HepG2 (cell line): ENCODE measurements at regions not wholly inside any gene's neighbourhood (a gene's known extent, or its start where the extent isn't known, plus 50 kb on each side); places are given as distances from the start of the nearest gene placed in this dataset.

Experiments used
- ATAC-seq: fragments of 200-7000 bp; cut with Tn5 transposase; 3 replicates; pipeline ENCODE4 v1.9.1; 2020; ENCODE audit warnings: mild to moderate bottlenecking, moderate library complexity
- BruUV-seq: library from RNA; stranded (reverse); fragments of 400-500 nt; replicated peaks from 2 replicates; lab custom pipeline; 2021; lab: Mats Ljungman, UMichigan
- CTCF ChIA-PET: fragments of 300-600 bp; formaldehyde crosslinking; extraction: SDS; loops from one replicate; lab custom pipeline; 2021; ENCODE audit warnings: low total read pairs, inconsistent platforms, low intra/inter-chr PET ratio; lab: Yijun Ruan, JAX
- POLR2A ChIA-PET: fragments of 350-600 bp; sonication (Branson Sonifier 250); formaldehyde crosslinking; loops from one replicate; lab custom pipeline; 2020; ENCODE audit warnings: antibody characterized with exemption, inconsistent platforms; lab: Yijun Ruan, JAX
- DNase-seq: peaks from one replicate; pipeline ENCODE4 v3.0.0-alpha.2; 2015; ENCODE audit warnings: low spot score
- FAIRE-seq: peaks from 3 replicates; lab custom pipeline; 2011; peaks lifted over from hg19 to GRCh38; lab: Jason Lieb, UNC
- H2AFZ ChIP-seq: one replicate; pipeline ENCODE4 v1.6.1; 2011; ENCODE audit warnings: low read length, inconsistent platforms
- H3K27ac ChIP-seq: fragments of 300-600 bp; 3 replicates; pipeline ENCODE4 v1.8.0; 2011; ENCODE audit warnings: mixed run types, mild to moderate bottlenecking, mixed read lengths, low read length, inconsistent platforms; ENCODE audit not compliant: insufficient read depth; ENCODE audit errors: extremely low read length
- H3K27me3 ChIP-seq, 2 experiments: fragments of 200-600 bp in 1 of 2; 2 replicates in 1 of 2; 3 replicates in 1 of 2; pipeline versions ENCODE4 v1.6.0 to v1.8.0; 2011; ENCODE audit warnings: low read length in 2 of 2, mild to moderate bottlenecking in 2 of 2, moderate library complexity in 2 of 2, inconsistent platforms in 1 of 2; ENCODE audit not compliant: insufficient read depth in 2 of 2, control insufficient read depth in 1 of 2
- H3K36me3 ChIP-seq, 2 experiments: fragments of 200-600 bp in 1 of 2; replicated peaks in 1 of 2; 2 replicates in 1 of 2; 3 replicates in 1 of 2; pipeline versions ENCODE4 v1.5.1 to v1.8.0; 2011; ENCODE audit warnings: low read length in 2 of 2, inconsistent platforms in 1 of 2; ENCODE audit not compliant: insufficient read depth in 2 of 2, control insufficient read depth in 1 of 2
- H3K4me1 ChIP-seq: 2 replicates; pipeline ENCODE4 v1.5.1; 2012; ENCODE audit warnings: low read length, inconsistent platforms; ENCODE audit not compliant: insufficient read depth
- H3K4me2 ChIP-seq: 2 replicates; pipeline ENCODE4 v1.6.0; 2011; ENCODE audit warnings: low read depth, low read length, inconsistent platforms
- H3K4me3 ChIP-seq, 3 experiments: fragments of 200-600 bp in 1 of 3; sonication (generic), shearing (Covaris generic) in 1 of 3; replicated peaks in 1 of 3; 2 replicates each; pipeline ENCODE4 v1.5.1; 2011 to 2016; ENCODE audit warnings: low read length in 3 of 3, inconsistent platforms in 2 of 3, low read depth in 2 of 3, mild to moderate bottlenecking in 2 of 3, control low read depth in 1 of 3, mixed read lengths in 1 of 3; ENCODE audit not compliant: insufficient read depth in 1 of 3
- H3K79me2 ChIP-seq: one replicate; pipeline ENCODE4 v1.6.1; 2011; ENCODE audit warnings: low read length, inconsistent platforms; ENCODE audit not compliant: insufficient read depth
- H3K9ac ChIP-seq: 2 replicates; pipeline ENCODE4 v1.6.0; 2011; ENCODE audit warnings: mild to moderate bottlenecking, low read depth, low read length, inconsistent platforms; ENCODE audit not compliant: insufficient read depth
- H3K9me3 ChIP-seq: 2 replicates; pipeline ENCODE4 v1.5.1; 2012; ENCODE audit warnings: mild to moderate bottlenecking, low read length
- H4K20me1 ChIP-seq: 2 replicates; pipeline ENCODE4 v1.6.0; 2011; ENCODE audit warnings: inconsistent platforms, mild to moderate bottlenecking, low read length, moderate library complexity; ENCODE audit not compliant: insufficient read depth
- AHR ChIP-seq: IDR thresholded peaks from 2 replicates; pipeline ENCODE4 v1.6.1; 2018; ENCODE audit warnings: missing genetic modification reagents, missing compliant biosample characterization
- CBX5 ChIP-seq: sonication (generic); formaldehyde crosslinking; IDR thresholded peaks from 2 replicates; pipeline ENCODE4 v1.4.0; 2020; ENCODE audit warnings: missing genetic modification reagents, borderline replicate concordance
- NKX3-1 ChIP-seq: sonication (generic); formaldehyde crosslinking; IDR thresholded peaks from 2 replicates; pipeline ENCODE4 v1.5.0; 2020; ENCODE audit warnings: missing genetic modification reagents
- SATB2 ChIP-seq: sonication (generic); formaldehyde crosslinking; IDR thresholded peaks from 2 replicates; pipeline ENCODE4 v1.5.0; 2020; ENCODE audit warnings: missing genetic modification reagents
- ZNF234 ChIP-seq: sonication (generic); formaldehyde crosslinking; conservative IDR thresholded peaks from 2 replicates; pipeline ENCODE4 v1.5.1; 2020; ENCODE audit warnings: mild to moderate bottlenecking, missing genetic modification reagents
- ZNF335 ChIP-seq: sonication (generic); formaldehyde crosslinking; IDR thresholded peaks from 2 replicates; pipeline ENCODE4 v1.4.0; 2020; ENCODE audit warnings: missing genetic modification reagents
- ZNF678 ChIP-seq: sonication (generic); formaldehyde crosslinking; IDR thresholded peaks from 2 replicates; pipeline ENCODE4 v1.4.0; 2020; ENCODE audit warnings: mild to moderate bottlenecking, missing genetic modification reagents
- ZNF83 ChIP-seq: sonication (generic); formaldehyde crosslinking; IDR thresholded peaks from 2 replicates; pipeline ENCODE4 v1.4.0; 2020; ENCODE audit warnings: missing genetic modification reagents, mild to moderate bottlenecking, borderline replicate concordance
- WGBS: methylation state at CpG from one replicate; pipeline ENCODE4 v1.1.6; 2017; ENCODE audit warnings: low lambda C conversion rate; 5-methylcytosine and 5-hydroxymethylcytosine counted together
- in situ Hi-C: cut with HindIII; loops from 2 replicates; pipeline ENCODE4 v1.10.0; 2017; ENCODE audit warnings: low pct_unique_long_range_greater_than_20kb; ENCODE audit not compliant: extremely low pct_ligation_motif_present
- intact Hi-C: fragments of 100-400 bp; cut with micrococcal nuclease; formaldehyde crosslinking; loops from one replicate; pipeline ENCODE4 v1.10.0; 2022; ENCODE audit not compliant: unreplicated experiment
- TF ChIP-seq, protein P1 (sequence below): sonication (generic); formaldehyde crosslinking; IDR thresholded peaks from 2 replicates; pipeline ENCODE4 v1.8.1; 2022; ENCODE audit warnings: low read depth, mild to moderate bottlenecking, missing genetic modification reagents
- TF ChIP-seq, protein P2 (sequence below): fragments of 450-650 bp; IDR thresholded peaks from 2 replicates; pipeline ENCODE4 v1.6.1; 2017; ENCODE audit warnings: mild to moderate bottlenecking
- TF ChIP-seq, protein P3 (sequence below): sonication (generic); formaldehyde crosslinking; IDR thresholded peaks from 2 replicates; pipeline ENCODE4 v1.4.0; 2020; ENCODE audit warnings: mild to moderate bottlenecking, missing genetic modification reagents
- TF ChIP-seq, protein P4 (sequence below): sonication (generic); formaldehyde crosslinking; IDR thresholded peaks from 2 replicates; pipeline ENCODE4 v1.8.0; 2022; ENCODE audit warnings: low read depth, missing genetic modification reagents
- TF ChIP-seq, protein P5 (sequence below): sonication (generic); formaldehyde crosslinking; IDR thresholded peaks from 2 replicates; pipeline ENCODE4 v1.8.1; 2023; ENCODE audit warnings: mild to moderate bottlenecking, missing genetic modification reagents, borderline replicate concordance
- TF ChIP-seq, protein P6 (sequence below): IDR thresholded peaks from 2 replicates; pipeline ENCODE4 v1.6.1; 2018; ENCODE audit warnings: missing genetic modification reagents, mild to moderate bottlenecking, missing compliant biosample characterization

DNA sequence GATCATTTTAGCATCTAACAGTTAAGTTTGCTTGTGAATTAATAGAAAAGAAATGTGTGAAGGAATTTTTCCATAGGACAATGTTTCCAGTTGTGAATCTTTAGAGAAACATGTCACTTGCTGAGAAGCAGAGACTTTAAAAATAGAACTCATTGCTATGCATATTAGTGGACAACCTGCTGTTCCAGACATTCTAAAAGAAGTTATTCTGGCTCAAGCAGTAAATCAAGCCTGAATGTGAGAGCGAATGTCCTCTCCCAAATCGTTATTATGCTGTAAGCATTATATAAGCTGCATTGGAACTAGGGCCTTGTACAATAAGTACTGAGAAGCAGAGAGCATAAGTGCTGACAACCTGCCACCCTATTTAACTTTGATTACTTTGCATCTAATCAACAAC is 990.9 kb downstream of the PLOD2 start (continued):
- TF ChIP-seq, protein P1, sequence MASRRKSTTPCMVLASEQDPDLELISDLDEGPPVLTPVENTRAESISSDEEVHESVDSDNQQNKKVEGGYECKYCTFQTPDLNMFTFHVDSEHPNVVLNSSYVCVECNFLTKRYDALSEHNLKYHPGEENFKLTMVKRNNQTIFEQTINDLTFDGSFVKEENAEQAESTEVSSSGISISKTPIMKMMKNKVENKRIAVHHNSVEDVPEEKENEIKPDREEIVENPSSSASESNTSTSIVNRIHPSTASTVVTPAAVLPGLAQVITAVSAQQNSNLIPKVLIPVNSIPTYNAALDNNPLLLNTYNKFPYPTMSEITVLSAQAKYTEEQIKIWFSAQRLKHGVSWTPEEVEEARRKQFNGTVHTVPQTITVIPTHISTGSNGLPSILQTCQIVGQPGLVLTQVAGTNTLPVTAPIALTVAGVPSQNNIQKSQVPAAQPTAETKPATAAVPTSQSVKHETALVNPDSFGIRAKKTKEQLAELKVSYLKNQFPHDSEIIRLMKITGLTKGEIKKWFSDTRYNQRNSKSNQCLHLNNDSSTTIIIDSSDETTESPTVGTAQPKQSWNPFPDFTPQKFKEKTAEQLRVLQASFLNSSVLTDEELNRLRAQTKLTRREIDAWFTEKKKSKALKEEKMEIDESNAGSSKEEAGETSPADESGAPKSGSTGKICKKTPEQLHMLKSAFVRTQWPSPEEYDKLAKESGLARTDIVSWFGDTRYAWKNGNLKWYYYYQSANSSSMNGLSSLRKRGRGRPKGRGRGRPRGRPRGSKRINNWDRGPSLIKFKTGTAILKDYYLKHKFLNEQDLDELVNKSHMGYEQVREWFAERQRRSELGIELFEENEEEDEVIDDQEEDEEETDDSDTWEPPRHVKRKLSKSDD = no peak
- TF ChIP-seq CBX5 (CRISPR knock-in tag) (no peak), NKX3-1 (no peak)
- TF ChIP-seq, protein P2, sequence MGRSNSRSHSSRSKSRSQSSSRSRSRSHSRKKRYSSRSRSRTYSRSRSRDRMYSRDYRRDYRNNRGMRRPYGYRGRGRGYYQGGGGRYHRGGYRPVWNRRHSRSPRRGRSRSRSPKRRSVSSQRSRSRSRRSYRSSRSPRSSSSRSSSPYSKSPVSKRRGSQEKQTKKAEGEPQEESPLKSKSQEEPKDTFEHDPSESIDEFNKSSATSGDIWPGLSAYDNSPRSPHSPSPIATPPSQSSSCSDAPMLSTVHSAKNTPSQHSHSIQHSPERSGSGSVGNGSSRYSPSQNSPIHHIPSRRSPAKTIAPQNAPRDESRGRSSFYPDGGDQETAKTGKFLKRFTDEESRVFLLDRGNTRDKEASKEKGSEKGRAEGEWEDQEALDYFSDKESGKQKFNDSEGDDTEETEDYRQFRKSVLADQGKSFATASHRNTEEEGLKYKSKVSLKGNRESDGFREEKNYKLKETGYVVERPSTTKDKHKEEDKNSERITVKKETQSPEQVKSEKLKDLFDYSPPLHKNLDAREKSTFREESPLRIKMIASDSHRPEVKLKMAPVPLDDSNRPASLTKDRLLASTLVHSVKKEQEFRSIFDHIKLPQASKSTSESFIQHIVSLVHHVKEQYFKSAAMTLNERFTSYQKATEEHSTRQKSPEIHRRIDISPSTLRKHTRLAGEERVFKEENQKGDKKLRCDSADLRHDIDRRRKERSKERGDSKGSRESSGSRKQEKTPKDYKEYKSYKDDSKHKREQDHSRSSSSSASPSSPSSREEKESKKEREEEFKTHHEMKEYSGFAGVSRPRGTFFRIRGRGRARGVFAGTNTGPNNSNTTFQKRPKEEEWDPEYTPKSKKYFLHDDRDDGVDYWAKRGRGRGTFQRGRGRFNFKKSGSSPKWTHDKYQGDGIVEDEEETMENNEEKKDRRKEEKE = no peak

DNA sequence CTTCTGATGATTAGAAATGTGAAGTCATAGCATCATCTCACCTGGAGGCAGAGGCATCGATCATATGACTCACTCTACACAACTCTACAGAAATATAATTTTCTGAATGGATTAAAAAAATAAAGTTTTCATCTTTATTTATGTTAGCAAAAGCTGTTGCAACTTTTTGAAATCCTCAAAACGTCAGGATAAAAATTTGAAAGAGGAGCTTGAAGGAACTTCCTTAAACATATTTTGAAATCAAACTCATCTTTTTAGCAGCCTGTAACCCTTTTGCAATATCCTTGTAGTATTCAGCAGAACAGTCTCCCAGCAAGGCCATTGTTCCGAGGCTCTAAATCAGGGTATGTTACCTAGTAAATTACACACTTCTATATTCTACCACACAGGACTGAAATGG is 985.4 kb downstream of the PLOD2 start:
- intact Hi-C loops (no loop called here), in situ Hi-C loops (no loop called here)
- H3K9ac ChIP-seq = no peak overlapping the region
- no peak overlapping the region for H3K27ac ChIP-seq
- H3K4me2 ChIP-seq = no peak overlapping the region
- no peaks in the 10 kb centered on the region for H3K27me3 ChIP-seq
- no peak overlapping the region for H3K4me3 ChIP-seq
- no TSS peak for BruUV-seq
- FAIRE-seq (no peak), DNase-seq (no peak), ATAC-seq (no peak)
- WGBS = 0% methylated on average over 3 of the region's 3 CpGs
- no peaks in the 10 kb centered on the region for H3K36me3 ChIP-seq
- H4K20me1 ChIP-seq = no peaks in the 10 kb centered on the region
- H2AFZ ChIP-seq = no peak overlapping the region
- no peaks in the 10 kb centered on the region for H3K9me3 ChIP-seq
- POLR2A ChIA-PET = no interaction called here
- no peaks in the 10 kb centered on the region for H3K4me1 ChIP-seq
- H3K79me2 ChIP-seq = no peaks in the 10 kb centered on the region
- CTCF ChIA-PET = no interaction called here
- TF ChIP-seq ZNF335 (no peak), SATB2 (no peak), ZNF83 (CRISPR knock-in tag) (no peak), ZNF234 (CRISPR knock-in tag) (no peak), ZNF678 (CRISPR knock-in tag) (no peak), AHR (CRISPR knock-in tag) (no peak)
- TF ChIP-seq, protein P3, sequence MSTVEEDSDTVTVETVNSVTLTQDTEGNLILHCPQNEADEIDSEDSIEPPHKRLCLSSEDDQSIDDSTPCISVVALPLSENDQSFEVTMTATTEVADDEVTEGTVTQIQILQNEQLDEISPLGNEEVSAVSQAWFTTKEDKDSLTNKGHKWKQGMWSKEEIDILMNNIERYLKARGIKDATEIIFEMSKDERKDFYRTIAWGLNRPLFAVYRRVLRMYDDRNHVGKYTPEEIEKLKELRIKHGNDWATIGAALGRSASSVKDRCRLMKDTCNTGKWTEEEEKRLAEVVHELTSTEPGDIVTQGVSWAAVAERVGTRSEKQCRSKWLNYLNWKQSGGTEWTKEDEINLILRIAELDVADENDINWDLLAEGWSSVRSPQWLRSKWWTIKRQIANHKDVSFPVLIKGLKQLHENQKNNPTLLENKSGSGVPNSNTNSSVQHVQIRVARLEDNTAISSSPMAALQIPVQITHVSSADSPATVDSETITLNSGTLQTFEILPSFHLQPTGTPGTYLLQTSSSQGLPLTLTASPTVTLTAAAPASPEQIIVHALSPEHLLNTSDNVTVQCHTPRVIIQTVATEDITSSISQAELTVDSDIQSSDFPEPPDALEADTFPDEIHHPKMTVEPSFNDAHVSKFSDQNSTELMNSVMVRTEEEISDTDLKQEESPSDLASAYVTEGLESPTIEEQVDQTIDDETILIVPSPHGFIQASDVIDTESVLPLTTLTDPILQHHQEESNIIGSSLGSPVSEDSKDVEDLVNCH = no peak
- TF ChIP-seq, protein P4, sequence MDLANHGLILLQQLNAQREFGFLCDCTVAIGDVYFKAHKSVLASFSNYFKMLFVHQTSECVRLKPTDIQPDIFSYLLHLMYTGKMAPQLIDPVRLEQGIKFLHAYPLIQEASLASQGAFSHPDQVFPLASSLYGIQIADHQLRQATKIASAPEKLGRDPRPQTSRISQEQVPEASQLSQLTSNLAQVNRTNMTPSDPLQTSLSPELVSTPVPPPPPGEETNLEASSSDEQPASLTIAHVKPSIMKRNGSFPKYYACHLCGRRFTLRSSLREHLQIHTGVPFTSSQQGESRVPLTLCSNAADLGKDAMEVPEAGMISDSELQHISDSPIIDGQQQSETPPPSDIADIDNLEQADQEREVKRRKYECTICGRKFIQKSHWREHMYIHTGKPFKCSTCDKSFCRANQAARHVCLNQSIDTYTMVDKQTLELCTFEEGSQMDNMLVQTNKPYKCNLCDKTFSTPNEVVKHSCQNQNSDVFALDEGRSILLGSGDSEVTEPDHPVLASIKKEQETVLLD (CRISPR knock-in tag) = no peak
- TF ChIP-seq, protein P5, sequence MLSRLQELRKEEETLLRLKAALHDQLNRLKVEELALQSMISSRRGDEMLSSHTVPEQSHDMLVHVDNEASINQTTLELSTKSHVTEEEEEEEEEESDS (CRISPR knock-in tag) = no peak
- TF ChIP-seq, protein P6, sequence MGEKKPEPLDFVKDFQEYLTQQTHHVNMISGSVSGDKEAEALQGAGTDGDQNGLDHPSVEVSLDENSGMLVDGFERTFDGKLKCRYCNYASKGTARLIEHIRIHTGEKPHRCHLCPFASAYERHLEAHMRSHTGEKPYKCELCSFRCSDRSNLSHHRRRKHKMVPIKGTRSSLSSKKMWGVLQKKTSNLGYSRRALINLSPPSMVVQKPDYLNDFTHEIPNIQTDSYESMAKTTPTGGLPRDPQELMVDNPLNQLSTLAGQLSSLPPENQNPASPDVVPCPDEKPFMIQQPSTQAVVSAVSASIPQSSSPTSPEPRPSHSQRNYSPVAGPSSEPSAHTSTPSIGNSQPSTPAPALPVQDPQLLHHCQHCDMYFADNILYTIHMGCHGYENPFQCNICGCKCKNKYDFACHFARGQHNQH (CRISPR knock-in tag) = no peak
